ENCODE measurements at regions not wholly inside any gene's neighbourhood (a gene's known extent, or its start where the extent isn't known, plus 50 kb on each side); places are given as distances from the start of the nearest gene placed in this dataset.

GRCh38 chr12:63326260-63326659 is 175.3 kb upstream of the AVPR1A start:
- no peaks in the 10 kb centered on the region for H3K9me2 ChIP-seq (ENCODE audit: insufficient read depth)
- no peak overlapping the region for H3K4me2 ChIP-seq (ENCODE audit: unreplicated experiment)
- TF ChIP-seq EZH2 (IDR thresholded peaks at IDR 0.05; ENCODE audit: insufficient read depth, poor library complexity, severe bottlenecking), result no peak
- no peak for TF ChIP-seq EZH2phosphoT487 (IDR thresholded peaks at IDR 0.05; ENCODE audit: insufficient read depth, low read depth)
- H3K27me3 ChIP-seq (replicated peaks; ENCODE audit: insufficient read depth), result no peaks in the 10 kb centered on the region
- H3K4me3 ChIP-seq, result no peak overlapping the region
- no peaks in the 10 kb centered on the region for H3K79me2 ChIP-seq (ENCODE audit: insufficient read depth)
- H2AFZ ChIP-seq, result no peak overlapping the region
- no peaks in the 10 kb centered on the region for H4K20me1 ChIP-seq (ENCODE audit: insufficient read depth)
- no peaks in the 10 kb centered on the region for H3K4me1 ChIP-seq (ENCODE audit: insufficient read depth)
- no peak overlapping the region for H3K27ac ChIP-seq
- no peaks in the 10 kb centered on the region for H3K36me3 ChIP-seq (ENCODE audit: low read depth)
- no peak overlapping the region for H3K9ac ChIP-seq
- no peak for DNase-seq
- H3F3A ChIP-seq (ENCODE audit: insufficient read depth), result no peaks in the 10 kb centered on the region
- no peaks in the 10 kb centered on the region for H3K9me3 ChIP-seq (ENCODE audit: low read depth)
- in situ Hi-C loops (cut with MboI), result no loop called here

DNA sequence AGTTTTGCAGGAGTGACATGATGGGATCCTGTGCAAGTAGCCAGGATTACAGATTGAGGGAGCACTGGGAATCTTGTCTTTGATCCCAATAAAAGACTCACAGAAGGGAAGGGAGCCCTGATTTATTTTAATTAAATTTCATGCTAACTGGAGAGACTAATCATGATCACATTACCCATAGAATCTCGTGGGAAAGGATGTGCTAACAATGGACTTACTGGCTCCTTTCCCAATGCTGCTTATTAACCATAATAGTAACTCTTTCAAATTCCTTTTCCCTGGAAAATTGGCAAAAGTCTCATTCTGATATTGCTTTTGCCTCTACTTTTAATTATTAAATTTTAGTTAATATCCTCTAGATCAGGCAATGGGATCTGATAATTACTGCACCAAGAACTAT is 174.8 kb upstream of the AVPR1A start:
- Histone ChIP-seq H3K9me2 (ENCODE audit: insufficient read depth) (no peaks in the 10 kb centered on the region), H3K27ac (no peak overlapping the region), H3K9ac (no peak overlapping the region), H4K20me1 (ENCODE audit: insufficient read depth) (no peaks in the 10 kb centered on the region), H3F3A (ENCODE audit: insufficient read depth) (no peaks in the 10 kb centered on the region), H2AFZ (no peak overlapping the region), H3K4me3 (no peak overlapping the region), H3K36me3 (ENCODE audit: low read depth) (no peaks in the 10 kb centered on the region), H3K4me1 (ENCODE audit: insufficient read depth) (no peaks in the 10 kb centered on the region), H3K27me3 (replicated peaks; ENCODE audit: insufficient read depth) (no peaks in the 10 kb centered on the region), H3K4me2 (ENCODE audit: unreplicated experiment) (no peak overlapping the region), H3K9me3 (ENCODE audit: low read depth) (no peaks in the 10 kb centered on the region), H3K79me2 (ENCODE audit: insufficient read depth) (no peaks in the 10 kb centered on the region)
- DNase-seq, result no peak
- in situ Hi-C loops (cut with MboI), result no loop called here
- 0% methylated on average over 1 of the region's 1 CpG for WGBS, 2 experiments (ENCODE audit: low coverage in 1 of 2, low lambda C conversion rate in 2 of 2, missing lambda C conversion rate in 2 of 2)
- TF ChIP-seq EZH2 (IDR thresholded peaks at IDR 0.05; ENCODE audit: insufficient read depth, poor library complexity, severe bottlenecking) (no peak), EZH2phosphoT487 (IDR thresholded peaks at IDR 0.05; ENCODE audit: insufficient read depth, low read depth) (no peak)

GRCh38 chr12:63323942-63324341 is 172.9 kb upstream of the AVPR1A start:
- H3K27me3 ChIP-seq (replicated peaks; ENCODE audit: insufficient read depth), result no peaks in the 10 kb centered on the region
- H3K27ac ChIP-seq, result no peak overlapping the region
- H3K4me1 ChIP-seq (ENCODE audit: insufficient read depth), result no peaks in the 10 kb centered on the region
- no peaks in the 10 kb centered on the region for H4K20me1 ChIP-seq (ENCODE audit: insufficient read depth)
- H3F3A ChIP-seq (ENCODE audit: insufficient read depth), result no peaks in the 10 kb centered on the region
- no peak for DNase-seq
- no peak overlapping the region for H2AFZ ChIP-seq
- no peaks in the 10 kb centered on the region for H3K9me2 ChIP-seq (ENCODE audit: insufficient read depth)
- H3K4me2 ChIP-seq (ENCODE audit: unreplicated experiment), result no peak overlapping the region
- in situ Hi-C loops (cut with MboI), result no loop called here
- H3K79me2 ChIP-seq (ENCODE audit: insufficient read depth), result no peaks in the 10 kb centered on the region
- TF ChIP-seq EZH2 (IDR thresholded peaks at IDR 0.05; ENCODE audit: insufficient read depth, poor library complexity, severe bottlenecking) (no peak), EZH2phosphoT487 (IDR thresholded peaks at IDR 0.05; ENCODE audit: insufficient read depth, low read depth) (no peak)
- H3K4me3 ChIP-seq, result no peak overlapping the region
- H3K9me3 ChIP-seq (ENCODE audit: low read depth), result no peaks in the 10 kb centered on the region
- no peak overlapping the region for H3K9ac ChIP-seq
- whole genome bisulfite sequencing, 2 experiments (ENCODE audit: low coverage in 1 of 2, low lambda C conversion rate in 2 of 2, missing lambda C conversion rate in 2 of 2), result 30 to 55% methylated on average over 2 of the region's 2 CpGs
- no peaks in the 10 kb centered on the region for H3K36me3 ChIP-seq (ENCODE audit: low read depth)

DNA sequence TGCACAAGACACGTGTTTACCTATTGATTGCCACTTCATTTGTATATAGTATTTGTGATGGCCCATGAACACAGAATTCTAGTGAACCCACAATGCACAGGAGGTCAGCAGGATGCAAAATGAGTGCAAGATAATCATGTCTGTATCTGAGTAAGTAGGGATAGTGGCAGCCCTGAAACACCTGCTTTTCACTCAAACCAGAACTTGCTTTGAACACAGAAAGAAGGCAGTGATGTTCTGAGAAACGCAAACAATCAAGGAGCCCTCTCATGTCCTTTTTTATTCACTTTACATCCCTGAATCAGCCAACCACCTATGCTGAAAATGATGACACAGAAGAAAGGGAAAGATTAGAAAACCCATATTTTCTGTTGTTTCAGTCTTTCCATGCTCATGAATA is 170.4 kb upstream of the AVPR1A start:
- no peaks in the 10 kb centered on the region for H4K20me1 ChIP-seq (ENCODE audit: insufficient read depth)
- no peaks in the 10 kb centered on the region for H3K79me2 ChIP-seq (ENCODE audit: insufficient read depth)
- no peaks in the 10 kb centered on the region for H3K36me3 ChIP-seq (ENCODE audit: low read depth)
- TF ChIP-seq EZH2 (IDR thresholded peaks at IDR 0.05; ENCODE audit: insufficient read depth, poor library complexity, severe bottlenecking) (no peak), EZH2phosphoT487 (IDR thresholded peaks at IDR 0.05; ENCODE audit: insufficient read depth, low read depth) (no peak)
- no peak overlapping the region for H3K9ac ChIP-seq
- H3K4me3 ChIP-seq, result no peak overlapping the region
- H3K9me2 ChIP-seq (ENCODE audit: insufficient read depth), result no peaks in the 10 kb centered on the region
- in situ Hi-C loops (cut with MboI), result no loop called here
- H3F3A ChIP-seq (ENCODE audit: insufficient read depth), result no peaks in the 10 kb centered on the region
- H3K4me2 ChIP-seq (ENCODE audit: unreplicated experiment), result no peak overlapping the region
- H3K27me3 ChIP-seq (replicated peaks; ENCODE audit: insufficient read depth), result no peaks in the 10 kb centered on the region
- no peak for DNase-seq
- no peaks in the 10 kb centered on the region for H3K4me1 ChIP-seq (ENCODE audit: insufficient read depth)
- H3K27ac ChIP-seq, result no peak overlapping the region
- no peaks in the 10 kb centered on the region for H3K9me3 ChIP-seq (ENCODE audit: low read depth)
- no peak overlapping the region for H2AFZ ChIP-seq
- 29 to 46% methylated on average over 2 of the region's 2 CpGs for WGBS, 2 experiments (ENCODE audit: low coverage in 1 of 2, low lambda C conversion rate in 2 of 2, missing lambda C conversion rate in 2 of 2)

DNA sequence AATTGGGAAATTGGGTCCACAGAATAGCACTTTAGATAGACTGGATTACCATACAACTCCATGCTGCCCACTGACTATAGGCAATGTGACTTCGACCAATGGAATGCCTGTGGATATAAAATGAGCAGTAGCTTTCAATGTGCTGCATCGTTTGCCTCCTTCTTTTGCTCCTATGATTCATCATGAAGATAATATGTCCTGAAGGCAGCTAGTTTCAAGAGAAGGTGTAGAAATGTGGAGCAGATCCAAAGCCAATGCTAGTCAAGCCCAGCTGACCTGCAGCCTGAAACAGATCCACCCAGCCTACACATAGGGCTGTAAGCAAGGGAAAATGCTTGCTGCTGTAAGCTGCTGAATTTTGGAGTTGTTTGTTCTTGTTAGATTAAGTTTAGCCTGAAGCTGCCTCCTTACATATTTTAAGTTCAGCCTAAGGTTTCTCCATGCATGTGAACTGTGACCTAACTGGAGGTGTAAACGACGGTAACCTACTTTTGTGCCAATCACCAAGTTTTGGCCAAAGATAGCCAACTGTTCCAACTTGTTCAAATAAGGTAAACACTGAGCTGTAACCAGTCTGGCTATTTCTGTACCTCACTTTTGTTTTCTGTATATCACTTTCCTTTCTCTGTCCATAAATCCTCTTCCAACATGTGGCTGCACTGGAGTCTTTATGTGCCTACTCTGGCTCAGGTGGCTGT is 169.1 kb upstream of the AVPR1A start:
- no peak overlapping the region for H2AFZ ChIP-seq
- no peaks in the 10 kb centered on the region for H3K27me3 ChIP-seq (replicated peaks; ENCODE audit: insufficient read depth)
- H3K4me1 ChIP-seq (ENCODE audit: insufficient read depth), result no peaks in the 10 kb centered on the region
- H3K9ac ChIP-seq, result no peak overlapping the region
- H3K9me3 ChIP-seq (ENCODE audit: low read depth), result no peaks in the 10 kb centered on the region
- no peaks in the 10 kb centered on the region for H3K36me3 ChIP-seq (ENCODE audit: low read depth)
- 60 to 63% methylated on average over 4 of the region's 4 CpGs for WGBS, 2 experiments (ENCODE audit: low coverage in 1 of 2, low lambda C conversion rate in 2 of 2, missing lambda C conversion rate in 2 of 2)
- no peak overlapping the region for H3K4me2 ChIP-seq (ENCODE audit: unreplicated experiment)
- in situ Hi-C loops (cut with MboI), result no loop called here
- no peaks in the 10 kb centered on the region for H3K9me2 ChIP-seq (ENCODE audit: insufficient read depth)
- H3K79me2 ChIP-seq (ENCODE audit: insufficient read depth), result no peaks in the 10 kb centered on the region
- H3F3A ChIP-seq (ENCODE audit: insufficient read depth), result no peaks in the 10 kb centered on the region
- H3K4me3 ChIP-seq, result no peak overlapping the region
- no peak overlapping the region for H3K27ac ChIP-seq
- H4K20me1 ChIP-seq (ENCODE audit: insufficient read depth), result no peaks in the 10 kb centered on the region
- no peak for DNase-seq
- no peak for TF ChIP-seq EZH2phosphoT487 (IDR thresholded peaks at IDR 0.05; ENCODE audit: insufficient read depth, low read depth)
- TF ChIP-seq EZH2 (IDR thresholded peaks at IDR 0.05; ENCODE audit: insufficient read depth, poor library complexity, severe bottlenecking), result no peak
